ENCODE measurements at regions not wholly inside any gene's neighbourhood (a gene's known extent, or its start where the extent isn't known, plus 50 kb on each side); places are given as distances from the start of the nearest gene placed in this dataset.

- 17% methylated on average over 2 of the region's 2 CpGs for WGBS (ENCODE audit: low lambda C conversion rate)
- no peaks in the 10 kb centered on the region for H3K79me2 ChIP-seq (ENCODE audit: insufficient read depth)
- no peak for DNase-seq
- H3F3A ChIP-seq (replicated peaks; ENCODE audit: insufficient read depth) = no peaks in the 10 kb centered on the region
- H4K20me1 ChIP-seq (ENCODE audit: insufficient read depth) = no peaks in the 10 kb centered on the region
- H3K27ac ChIP-seq (ENCODE audit: low read depth in 2 of 2, low read length in 1 of 2) = no peak overlapping the region
- peaks cover 0 to 6% of the 10 kb centered on the region in 2 experiments; a peak in 1 of 4 replicates for H3K4me1 ChIP-seq (ENCODE audit: control insufficient read depth in 1 of 2, insufficient read depth in 2 of 2, low read depth in 1 of 2, low read length in 1 of 2)
- H3K9me3 ChIP-seq = no peaks in the 10 kb centered on the region
- no peak overlapping the region for H2AFZ ChIP-seq (ENCODE audit: low read depth)
- no peak overlapping the region for H3K9ac ChIP-seq
- no peak overlapping the region for H3K4me2 ChIP-seq
- no peak for TF ChIP-seq USF1 (IDR thresholded peaks at IDR 0.05; ENCODE audit: borderline replicate concordance, low read depth)
- TF ChIP-seq YY1 (IDR thresholded peaks at IDR 0.05; ENCODE audit: low read depth) = no peak
- no peak for TF ChIP-seq EZH2phosphoT487 (IDR thresholded peaks at IDR 0.05; ENCODE audit: borderline replicate concordance, low read depth)
- no peak for TF ChIP-seq MAX (IDR thresholded peaks at IDR 0.05; ENCODE audit: low read depth)
- TF ChIP-seq TCF12 (IDR thresholded peaks at IDR 0.05) = no peak
- TF ChIP-seq SIN3A (IDR thresholded peaks at IDR 0.05; ENCODE audit: borderline replicate concordance, low read depth, low read length) = no peak
- TF ChIP-seq CTCF (IDR thresholded peaks at IDR 0.05) = no peak
- TF ChIP-seq NRF1 (IDR thresholded peaks at IDR 0.05; ENCODE audit: low read depth, low read length) = no peak
- TF ChIP-seq GATA2 (CRISPR knock-in tag; IDR thresholded peaks at IDR 0.05) = no peak
- no peak for TF ChIP-seq IRF3 (IDR thresholded peaks at IDR 0.05; ENCODE audit: low read depth, low read length)
- no peak for TF ChIP-seq MEF2A (IDR thresholded peaks at IDR 0.05; ENCODE audit: borderline replicate concordance, low read depth)
- TF ChIP-seq GABPA (IDR thresholded peaks at IDR 0.05; ENCODE audit: low read depth) = no peak
- no peak for TF ChIP-seq ELF1 (IDR thresholded peaks at IDR 0.05)
- TF ChIP-seq FOXM1 (IDR thresholded peaks at IDR 0.05; ENCODE audit: low read depth) = no peak
- TF ChIP-seq ZBTB33 (IDR thresholded peaks at IDR 0.05; ENCODE audit: borderline replicate concordance, low read depth) = no peak
- TF ChIP-seq MXI1 (IDR thresholded peaks at IDR 0.05; ENCODE audit: low read depth, low read length) = no peak
- no peak for TF ChIP-seq TEAD4 (IDR thresholded peaks at IDR 0.05; ENCODE audit: borderline replicate concordance, insufficient read depth)
- no peak for TF ChIP-seq PBX3 (IDR thresholded peaks at IDR 0.05)
- POLR2A ChIA-PET = no interaction called here
- CTCF ChIA-PET = no interaction called here
- H3K4me3 ChIP-seq (ENCODE audit: low read depth in 2 of 2, low read length in 1 of 2) = no peak overlapping the region
- no peaks in the 10 kb centered on the region for H3K27me3 ChIP-seq (ENCODE audit: insufficient read depth)
- H3K36me3 ChIP-seq (replicated peaks in 1 of 2; ENCODE audit: control insufficient read depth in 1 of 2, insufficient read depth in 2 of 2, low read length in 1 of 2) = no peaks in the 10 kb centered on the region
- H3K9me2 ChIP-seq = no peaks in the 10 kb centered on the region
Observed at GRCh38 chr1:37237948-37238347, 203.6 kb upstream of the GRIK3 start.

Data from SK-N-SH (cell line).